ENCODE measurements at regions not wholly inside any gene's neighbourhood (a gene's known extent, or its start where the extent isn't known, plus 50 kb on each side); places are given as distances from the start of the nearest gene placed in this dataset.

DNA sequence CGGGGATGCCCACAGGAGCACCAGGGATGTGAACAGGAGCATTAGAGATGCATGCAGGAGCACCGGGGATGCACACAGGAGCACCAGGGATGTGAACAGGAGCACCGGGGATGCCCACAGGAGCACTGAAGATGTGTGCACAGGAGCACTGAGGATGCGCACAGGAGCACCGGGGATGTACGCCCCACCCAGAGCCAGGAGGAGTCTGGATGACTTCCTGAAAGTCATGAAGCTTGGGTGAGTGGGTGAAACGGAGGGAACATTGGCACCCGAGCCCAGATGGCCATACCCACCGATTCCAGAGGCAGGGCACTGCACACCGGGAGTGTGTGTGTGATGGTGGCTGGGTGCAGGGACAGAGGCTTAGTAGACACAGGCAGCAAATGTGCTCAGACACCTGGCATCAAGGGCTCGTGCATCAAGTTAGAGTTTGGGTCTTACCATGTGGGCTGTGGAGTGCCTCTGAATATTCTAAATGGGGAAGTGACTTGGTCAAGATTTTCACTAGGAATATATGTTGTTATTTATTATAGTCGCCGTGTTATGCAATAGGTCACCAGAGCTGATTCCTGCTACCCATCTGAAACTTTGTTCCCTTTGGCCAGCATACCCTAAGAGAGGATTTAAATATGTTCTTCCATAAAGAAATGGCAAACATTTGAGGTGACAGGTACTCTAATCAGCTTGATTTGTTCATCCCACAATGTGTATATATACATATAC, 365.8 kb upstream of the MYT1L start:
- TF ChIP-seq CTCF (conservative IDR thresholded peaks at IDR 0.05; ENCODE audit: low read length): no peak
- no peak overlapping the region for H3K4me3 ChIP-seq (ENCODE audit: low read length)
- DNase-seq (ENCODE audit: low read depth): no peak

DNA sequence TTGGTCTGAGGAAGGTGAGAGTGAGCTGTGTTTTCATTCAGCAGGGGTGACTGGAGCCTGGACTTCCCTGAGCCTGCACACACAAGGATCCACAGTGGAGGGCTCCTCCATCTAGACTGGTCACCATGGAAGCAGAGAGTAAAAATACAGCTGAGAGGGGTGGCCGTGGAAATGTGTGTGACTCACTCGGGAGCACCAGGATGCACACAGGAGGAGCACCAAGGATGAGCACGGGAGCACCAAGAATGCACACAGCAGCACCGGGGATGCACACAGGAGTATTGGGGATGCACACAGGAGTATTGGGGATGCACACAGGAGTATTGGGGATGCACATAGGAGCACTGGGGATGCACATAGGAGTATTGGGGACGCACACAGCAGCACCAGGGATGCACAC, 365.2 kb upstream of the MYT1L start:
- no peak for TF ChIP-seq CTCF (conservative IDR thresholded peaks at IDR 0.05; ENCODE audit: low read length)
- DNase-seq (ENCODE audit: low read depth): no peak
- H3K4me3 ChIP-seq (ENCODE audit: low read length): no peak overlapping the region

DNA sequence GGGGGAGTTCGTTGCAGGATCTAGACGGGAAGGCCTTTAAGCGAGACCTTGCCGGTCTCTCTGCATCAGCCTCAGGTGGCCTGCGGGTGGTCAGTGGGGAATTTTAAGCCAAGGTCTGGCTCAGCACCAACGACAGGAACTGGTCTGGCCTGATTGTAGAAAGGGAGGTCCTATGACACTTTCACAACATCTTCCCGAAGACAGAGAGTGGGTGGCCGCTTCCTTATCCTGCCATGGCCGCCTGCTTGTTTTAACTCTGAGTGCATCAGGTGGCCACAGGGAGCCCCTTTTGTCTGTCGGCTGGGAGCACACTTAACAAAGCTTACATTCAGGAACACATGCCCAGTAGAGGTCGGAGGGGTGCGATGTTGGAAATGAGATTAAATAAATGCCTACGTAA, 363.7 kb upstream of the MYT1L start:
- DNase-seq (ENCODE audit: low read depth): no peak
- no peak for TF ChIP-seq CTCF (conservative IDR thresholded peaks at IDR 0.05; ENCODE audit: low read length)
- H3K4me3 ChIP-seq (ENCODE audit: low read length): no peak overlapping the region

DNA sequence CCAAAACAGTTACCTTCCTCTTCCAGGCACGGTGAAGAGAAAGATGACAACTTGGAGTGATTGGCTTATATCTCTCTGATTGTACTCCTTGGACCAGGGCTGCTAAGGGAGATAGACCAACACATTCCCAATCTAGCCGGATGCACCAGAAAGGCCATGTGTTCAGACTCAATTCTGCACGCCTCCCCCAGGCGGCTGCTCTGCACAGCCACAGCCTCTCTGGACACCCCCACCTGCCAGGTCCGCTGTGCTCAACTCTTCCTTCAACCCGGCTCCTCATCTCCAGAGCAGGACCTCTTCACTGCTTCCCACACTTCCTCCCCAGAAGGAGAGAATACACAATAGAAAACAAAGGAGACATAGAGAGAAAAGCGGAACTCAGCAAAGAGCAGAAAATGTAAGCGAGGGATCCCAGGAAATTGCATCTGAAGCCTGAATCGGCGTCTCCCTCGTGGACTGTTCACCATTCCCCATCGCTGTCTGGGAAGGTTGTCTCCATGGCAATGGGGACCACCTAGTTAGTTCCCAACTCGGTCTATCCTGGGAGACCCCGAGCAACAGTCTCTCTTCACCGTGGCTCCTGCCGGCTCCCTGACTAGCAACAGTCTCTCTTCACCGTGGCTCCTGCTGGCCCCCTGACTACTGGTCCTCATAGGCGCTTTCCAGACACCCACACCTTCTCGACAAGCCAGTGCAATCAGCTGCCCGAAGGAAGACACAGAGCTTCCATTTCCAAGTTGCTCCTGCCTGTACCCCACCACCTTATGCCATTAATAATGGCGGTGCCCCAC, 361.7 kb upstream of the MYT1L start:
- no peak for TF ChIP-seq CTCF (conservative IDR thresholded peaks at IDR 0.05; ENCODE audit: low read length)

DNA sequence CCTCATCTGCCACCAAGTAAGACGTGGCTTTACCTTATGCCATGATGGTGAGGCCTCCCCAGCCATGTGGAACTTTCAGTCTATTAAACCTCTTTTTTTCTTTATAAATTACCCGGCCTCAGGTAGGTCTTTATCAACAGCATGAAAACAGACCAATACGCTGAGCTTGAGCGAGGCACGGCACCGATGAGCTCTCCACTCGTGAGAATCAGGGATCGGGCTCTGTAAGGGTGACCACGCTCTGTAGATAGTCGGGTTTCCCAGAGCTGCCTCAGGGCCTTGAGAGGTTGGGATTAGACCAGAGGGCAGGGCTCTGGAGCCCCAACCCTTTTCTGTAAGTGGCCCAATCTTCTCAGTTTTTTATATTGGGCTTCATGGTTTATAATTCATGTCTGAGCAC, 360.3 kb upstream of the MYT1L start:
- H3K4me3 ChIP-seq (ENCODE audit: low read length): no peak overlapping the region
- TF ChIP-seq CTCF (conservative IDR thresholded peaks at IDR 0.05; ENCODE audit: low read length): no peak
- DNase-seq (ENCODE audit: low read depth): no peak

More for the DNA sequence above, 361.7 kb upstream of the MYT1L start:
- H3K4me3 ChIP-seq (ENCODE audit: low read length): no peak overlapping the region
- DNase-seq (ENCODE audit: low read depth): no peak

GRCh38 chr2:2690985-2691384, 359.9 kb upstream of the MYT1L start:
- TF ChIP-seq CTCF (conservative IDR thresholded peaks at IDR 0.05; ENCODE audit: low read length): no peak
- H3K4me3 ChIP-seq (ENCODE audit: low read length): no peak overlapping the region
- DNase-seq (ENCODE audit: low read depth): no peak

DNA sequence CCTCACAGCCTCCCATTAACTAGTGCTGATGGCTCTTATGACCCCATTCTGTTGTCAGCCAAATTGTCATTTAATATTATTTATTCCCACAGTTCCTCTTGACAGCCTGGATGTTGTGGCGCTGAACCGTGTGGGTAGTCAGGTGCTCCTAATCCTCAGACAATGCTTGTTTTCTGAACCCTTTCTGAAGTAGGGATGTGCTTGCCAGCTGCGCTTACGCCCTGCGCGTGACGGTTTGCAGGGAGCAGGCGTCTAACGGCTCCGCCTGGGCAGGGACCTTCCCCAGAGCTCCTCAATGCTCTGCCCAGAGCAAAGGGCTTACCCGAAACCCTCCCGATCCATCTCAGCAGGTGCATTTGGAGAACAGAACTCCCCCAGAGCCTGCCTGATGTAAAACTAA, 358.2 kb upstream of the MYT1L start:
- DNase-seq (ENCODE audit: low read depth): no peak
- no peak for TF ChIP-seq CTCF (conservative IDR thresholded peaks at IDR 0.05; ENCODE audit: low read length)
- no peak overlapping the region for H3K4me3 ChIP-seq (ENCODE audit: low read length)

Data from AG10803 (cell line).